ENCODE measurements at regions not wholly inside any gene's neighbourhood (a gene's known extent, or its start where the extent isn't known, plus 50 kb on each side); places are given as distances from the start of the nearest gene placed in this dataset. TPM values are rescaled to one million over a fixed set of nuclear protein-coding genes. Genes with fewer than 3 reads are reported as not detected.
A peak's percentile ranks its signal among the peaks of the same experiment; 100 is the strongest.

- no peaks in the 10 kb centered on the region for H3K4me1 ChIP-seq (ENCODE audit: insufficient read depth, low read length)
- no peaks in the 10 kb centered on the region for H4K20me1 ChIP-seq (ENCODE audit: insufficient read depth, low read length)
- H3K27ac ChIP-seq (ENCODE audit: low read depth, low read length), result no peak overlapping the region
- no peak for DNase-seq (ENCODE audit: insufficient read length, low spot score, missing footprints)
- no peak overlapping the region for H3K4me3 ChIP-seq (ENCODE audit: insufficient read depth, low read length)
- no peaks in the 10 kb centered on the region for H3K9me3 ChIP-seq (ENCODE audit: low read depth, low read length)
- TF ChIP-seq CTCF (IDR thresholded peaks at IDR 0.05; ENCODE audit: extremely low read depth, low read depth, low read length), result no peak
- H3K27me3 ChIP-seq (ENCODE audit: insufficient read depth, low read length), result no peaks in the 10 kb centered on the region
- no peaks in the 10 kb centered on the region for H3K79me2 ChIP-seq (ENCODE audit: insufficient read depth, low read length)
- H2AFZ ChIP-seq (ENCODE audit: low read length), result no peak overlapping the region
- H3K4me2 ChIP-seq (ENCODE audit: insufficient read depth, low read length), result no peak overlapping the region
- no peaks in the 10 kb centered on the region for H3K36me3 ChIP-seq (ENCODE audit: insufficient read depth, low read length)
These were observed 60.8 kb upstream of the DYNAP start for GRCh38 chr18:54530285-54530684.

GRCh38 chr18:54531402-54532065, 59.5 kb upstream of the DYNAP start:
- no peak overlapping the region for H2AFZ ChIP-seq (ENCODE audit: low read length)
- H3K4me1 ChIP-seq (ENCODE audit: insufficient read depth, low read length), result no peaks in the 10 kb centered on the region
- H3K36me3 ChIP-seq (ENCODE audit: insufficient read depth, low read length), result no peaks in the 10 kb centered on the region
- no peak for DNase-seq (ENCODE audit: insufficient read length, low spot score, missing footprints)
- H3K79me2 ChIP-seq (ENCODE audit: insufficient read depth, low read length), result no peaks in the 10 kb centered on the region
- TF ChIP-seq CTCF (IDR thresholded peaks at IDR 0.05; ENCODE audit: extremely low read depth, low read depth, low read length), result no peak
- no peak overlapping the region for H3K27ac ChIP-seq (ENCODE audit: low read depth, low read length)
- H3K4me2 ChIP-seq (ENCODE audit: insufficient read depth, low read length), result no peak overlapping the region
- no peaks in the 10 kb centered on the region for H4K20me1 ChIP-seq (ENCODE audit: insufficient read depth, low read length)
- H3K9me3 ChIP-seq (ENCODE audit: low read depth, low read length), result peaks cover 2% of the 10 kb centered on the region
- H3K27me3 ChIP-seq (ENCODE audit: insufficient read depth, low read length), result no peaks in the 10 kb centered on the region
- H3K4me3 ChIP-seq (ENCODE audit: insufficient read depth, low read length), result no peak overlapping the region

GRCh38 chr18:54532222-54532621, 58.8 kb upstream of the DYNAP start:
- no peaks in the 10 kb centered on the region for H4K20me1 ChIP-seq (ENCODE audit: insufficient read depth, low read length)
- no peaks in the 10 kb centered on the region for H3K4me1 ChIP-seq (ENCODE audit: insufficient read depth, low read length)
- no peak for TF ChIP-seq CTCF (IDR thresholded peaks at IDR 0.05; ENCODE audit: extremely low read depth, low read depth, low read length)
- H3K27me3 ChIP-seq (ENCODE audit: insufficient read depth, low read length), result no peaks in the 10 kb centered on the region
- H3K4me3 ChIP-seq (ENCODE audit: insufficient read depth, low read length), result no peak overlapping the region
- H3K79me2 ChIP-seq (ENCODE audit: insufficient read depth, low read length), result no peaks in the 10 kb centered on the region
- peak; percentile 18 for DNase-seq (ENCODE audit: insufficient read length, low spot score, missing footprints)
- no peak overlapping the region for H3K27ac ChIP-seq (ENCODE audit: low read depth, low read length)
- H3K36me3 ChIP-seq (ENCODE audit: insufficient read depth, low read length), result no peaks in the 10 kb centered on the region
- peaks cover 2% of the 10 kb centered on the region for H3K9me3 ChIP-seq (ENCODE audit: low read depth, low read length)
- no peak overlapping the region for H2AFZ ChIP-seq (ENCODE audit: low read length)
- H3K4me2 ChIP-seq (ENCODE audit: insufficient read depth, low read length), result no peak overlapping the region

- TF ChIP-seq CTCF (IDR thresholded peaks at IDR 0.05; ENCODE audit: extremely low read depth, low read depth, low read length), result no peak
- Histone ChIP-seq H3K36me3 (ENCODE audit: insufficient read depth, low read length) (no peaks in the 10 kb centered on the region), H2AFZ (ENCODE audit: low read length) (no peak overlapping the region), H3K27ac (ENCODE audit: low read depth, low read length) (no peak overlapping the region), H4K20me1 (ENCODE audit: insufficient read depth, low read length) (no peaks in the 10 kb centered on the region), H3K4me3 (ENCODE audit: insufficient read depth, low read length) (no peak overlapping the region), H3K9me3 (ENCODE audit: low read depth, low read length) (peaks cover 2% of the 10 kb centered on the region), H3K4me1 (ENCODE audit: insufficient read depth, low read length) (no peaks in the 10 kb centered on the region), H3K27me3 (ENCODE audit: insufficient read depth, low read length) (no peaks in the 10 kb centered on the region), H3K79me2 (ENCODE audit: insufficient read depth, low read length) (no peaks in the 10 kb centered on the region), H3K4me2 (ENCODE audit: insufficient read depth, low read length) (no peak overlapping the region)
- no peak for DNase-seq (ENCODE audit: insufficient read length, low spot score, missing footprints)
These were observed 58.1 kb upstream of the DYNAP start for GRCh38 chr18:54532962-54533361.

Small RNA genes lying in the stretch of these regions (small RNA-seq; reads per million reads assigned to genes)
- not detected for gene AC090897.1
